CD4-positive, CD25-positive, alpha-beta regulatory T cell (primary cell): ENCODE measurements at regions not wholly inside any gene's neighbourhood (a gene's known extent, or its start where the extent isn't known, plus 50 kb on each side); places are given as distances from the start of the nearest gene placed in this dataset.
"Not testable (repeated sequence)": the region's sequence is repeated elsewhere in the genome, so short reads cannot be mapped to it uniquely, and the experiment has no call there.

ENCODE experiments used
- ATAC-seq, 2 donors: fragments of 150-1000 bp; cut with Tn5 transposase; one replicate each; pipeline ENCODE4 v1.10.0; 2021; ENCODE audit warnings: low read depth in 2 of 2, moderate number of reproducible peaks in 2 of 2, moderate library complexity in 1 of 2
- DNase-seq, 3 donors: peaks; one replicate each; pipeline versions ENCODE4 v3.0.0 to v3.0.0-alpha.2; 2012 to 2022; ENCODE audit warnings: mixed read lengths in 1 of 3
- H3K27ac ChIP-seq: one replicate; pipeline ENCODE4 v1.7.0; 2013; ENCODE audit warnings: mild to moderate bottlenecking, low read length; ENCODE audit not compliant: insufficient read depth, poor library complexity, severe bottlenecking
- H3K27me3 ChIP-seq: one replicate; pipeline ENCODE4 v1.7.0; 2013; ENCODE audit warnings: low read length; ENCODE audit not compliant: control insufficient read depth, insufficient read depth
- H3K36me3 ChIP-seq: one replicate; pipeline ENCODE4 v1.7.0; 2013; ENCODE audit warnings: mild to moderate bottlenecking, low read length, moderate library complexity; ENCODE audit not compliant: control insufficient read depth, insufficient read depth
- H3K4me1 ChIP-seq: 2 replicates; pipeline ENCODE4 v1.7.0; 2013; ENCODE audit warnings: mild to moderate bottlenecking, low read length; ENCODE audit not compliant: insufficient read depth, control insufficient read depth, poor library complexity, severe bottlenecking
- H3K4me3 ChIP-seq: one replicate; pipeline ENCODE4 v1.7.0; 2013; ENCODE audit warnings: low read depth, mild to moderate bottlenecking, low read length, moderate library complexity
- H3K9me3 ChIP-seq, 2 experiments: 1 replicate in 1 of 2; 2 replicates in 1 of 2; pipeline ENCODE4 v1.7.0; 2013; ENCODE audit warnings: low read length in 2 of 2, mild to moderate bottlenecking in 1 of 2, moderate library complexity in 1 of 2; ENCODE audit not compliant: control insufficient read depth in 2 of 2
- H3K27ac Mint-ChIP-seq, 3 donors: one replicate each; pipeline ENCODE4 v1.8.0; 2020 to 2022; ENCODE audit warnings: mild to moderate bottlenecking in 3 of 3, mixed read lengths in 3 of 3, moderate library complexity in 2 of 3
- H3K27me3 Mint-ChIP-seq: one replicate; pipeline ENCODE4 v1.8.0; 2022; ENCODE audit warnings: mild to moderate bottlenecking, mixed read lengths
- H3K36me3 Mint-ChIP-seq: one replicate; pipeline ENCODE4 v1.8.0; 2020; ENCODE audit warnings: mixed read lengths
- H3K4me1 Mint-ChIP-seq, 4 donors: one replicate each; pipeline ENCODE4 v1.8.0; 2020 to 2022; ENCODE audit warnings: mixed read lengths in 4 of 4, mild to moderate bottlenecking in 1 of 4
- H3K4me3 Mint-ChIP-seq, 4 donors: one replicate each; pipeline ENCODE4 v1.8.0; 2020 to 2022; ENCODE audit warnings: mild to moderate bottlenecking in 4 of 4, mixed read lengths in 4 of 4, moderate library complexity in 3 of 4
- H3K9me3 Mint-ChIP-seq, 7 donors: one replicate each; pipeline ENCODE4 v1.8.0; 2020 to 2022; ENCODE audit warnings: mixed read lengths in 7 of 7, mild to moderate bottlenecking in 3 of 7, moderate library complexity in 2 of 7

DNA sequence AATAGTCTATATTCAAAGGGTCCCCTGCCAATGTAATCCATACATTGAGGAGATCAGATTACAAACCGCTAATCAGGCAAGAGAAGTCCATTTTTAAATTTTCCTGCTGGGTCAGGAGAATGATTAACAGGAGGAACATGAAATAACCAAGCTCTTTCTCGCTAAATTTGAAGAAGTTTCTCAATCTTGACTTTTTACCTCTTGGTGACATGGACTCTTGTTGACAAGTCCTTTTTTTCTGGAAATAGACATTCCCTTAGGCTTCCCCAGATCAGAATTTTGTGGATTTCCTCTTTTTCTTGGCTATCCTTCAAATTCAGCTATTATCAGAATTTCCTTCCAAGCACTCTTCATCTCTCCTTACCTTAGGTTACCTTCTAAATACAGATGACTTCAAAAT, 153.0 kb upstream of the LRATD1 start:
- H3K9me3 Mint-ChIP-seq: peaks cover 0 to 7% (median 0%) of the 10 kb centered on the region in 7 donors
- no peaks in the 10 kb centered on the region for H3K27me3 Mint-ChIP-seq
- no peak overlapping the region for H3K27ac Mint-ChIP-seq
- Histone ChIP-seq H3K4me1 (no peaks in the 10 kb centered on the region), H3K9me3 (no peaks in the 10 kb centered on the region), H3K27me3 (no peaks in the 10 kb centered on the region), H3K36me3 (no peaks in the 10 kb centered on the region), H3K27ac (no peak overlapping the region), H3K4me3 (no peak overlapping the region)
- H3K36me3 Mint-ChIP-seq: no peaks in the 10 kb centered on the region
- H3K4me3 Mint-ChIP-seq: no peak overlapping the region
- DNase-seq (no peak), ATAC-seq (no peak)
- H3K4me1 Mint-ChIP-seq: no peaks in the 10 kb centered on the region

GRCh38 chr2:14480120-14480519, 152.4 kb upstream of the LRATD1 start:
- Mint-ChIP-seq H3K36me3 (no peaks in the 10 kb centered on the region), H3K9me3 (peaks cover 0 to 7% (median 0%) of the 10 kb centered on the region in 7 donors), H3K4me1 (no peaks in the 10 kb centered on the region), H3K4me3 (no peak overlapping the region), H3K27me3 (no peaks in the 10 kb centered on the region), H3K27ac (no peak overlapping the region)
- Histone ChIP-seq H3K9me3 (no peaks in the 10 kb centered on the region), H3K27me3 (no peaks in the 10 kb centered on the region), H3K27ac (no peak overlapping the region), H3K36me3 (no peaks in the 10 kb centered on the region), H3K4me3 (no peak overlapping the region), H3K4me1 (no peaks in the 10 kb centered on the region)
- ATAC-seq (no peak), DNase-seq (no peak)

DNA sequence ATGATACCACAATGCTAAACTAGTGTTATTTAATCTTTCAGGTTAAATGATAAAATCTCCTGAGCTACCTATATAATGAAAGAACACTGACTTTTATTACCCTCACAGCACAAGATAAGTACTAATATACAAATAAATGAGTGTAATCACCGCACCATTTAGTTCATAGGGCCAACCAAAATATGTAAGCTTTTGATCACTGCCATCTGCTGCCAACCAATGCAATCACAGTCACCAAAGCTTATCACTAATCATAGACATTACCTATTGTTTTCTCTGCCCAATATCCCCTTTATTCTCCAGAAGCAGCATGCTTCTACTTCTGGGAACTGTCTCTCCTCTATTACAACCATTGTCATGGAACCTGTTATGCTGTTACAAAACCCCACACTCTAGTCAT, 151.6 kb upstream of the LRATD1 start:
- Mint-ChIP-seq H3K36me3 (no peaks in the 10 kb centered on the region), H3K4me3 (no peak overlapping the region), H3K27me3 (no peaks in the 10 kb centered on the region), H3K4me1 (no peaks in the 10 kb centered on the region), H3K9me3 (peaks cover 0 to 7% (median 0%) of the 10 kb centered on the region in 7 donors), H3K27ac (no peak overlapping the region)
- no peaks in the 10 kb centered on the region for H3K36me3 ChIP-seq
- ATAC-seq (no peak), DNase-seq (no peak)
- no peak overlapping the region for H3K27ac ChIP-seq
- no peaks in the 10 kb centered on the region for H3K4me1 ChIP-seq
- no peaks in the 10 kb centered on the region for H3K9me3 ChIP-seq
- no peak overlapping the region for H3K4me3 ChIP-seq
- no peaks in the 10 kb centered on the region for H3K27me3 ChIP-seq

- no peak for ATAC-seq
- no peaks in the 10 kb centered on the region for H3K27me3 ChIP-seq
- Mint-ChIP-seq H3K27me3 (no peaks in the 10 kb centered on the region), H3K4me1 (no peaks in the 10 kb centered on the region), H3K27ac (no peak overlapping the region), H3K36me3 (no peaks in the 10 kb centered on the region), H3K9me3 (peaks cover 0 to 17% (median 1%) of the 10 kb centered on the region in 7 donors), H3K4me3 (no peak overlapping the region)
- H3K36me3 ChIP-seq: no peaks in the 10 kb centered on the region
- no peaks in the 10 kb centered on the region for H3K4me1 ChIP-seq
- H3K27ac ChIP-seq: no peak overlapping the region
- no peak for DNase-seq
- no peaks in the 10 kb centered on the region for H3K9me3 ChIP-seq
- H3K4me3 ChIP-seq: no peak overlapping the region
These were observed 139.5 kb upstream of the LRATD1 start for GRCh38 chr2:14492920-14493503.

DNA sequence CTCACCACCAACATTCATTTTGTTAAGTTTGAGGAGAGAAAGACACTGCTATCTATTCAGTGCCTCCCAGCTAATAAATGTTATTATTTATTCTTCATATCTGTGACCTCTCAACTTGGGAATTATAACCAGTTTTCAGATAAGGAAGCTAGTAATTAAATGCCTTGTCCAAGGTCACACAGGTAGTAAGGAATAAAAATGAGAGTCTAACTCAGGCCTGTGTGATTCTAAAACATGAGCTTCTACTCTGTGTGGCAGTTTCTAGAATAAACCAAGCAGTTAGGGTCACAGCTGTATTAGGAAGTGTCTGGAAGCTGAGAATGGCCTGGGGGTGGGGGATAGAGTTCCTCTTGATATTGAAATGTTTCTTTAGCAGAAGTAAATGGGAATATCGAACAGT, 137.8 kb upstream of the LRATD1 start:
- H3K4me1 ChIP-seq: no peaks in the 10 kb centered on the region
- H3K4me3 ChIP-seq: no peak overlapping the region
- Mint-ChIP-seq H3K27ac (no peak overlapping the region), H3K36me3 (no peaks in the 10 kb centered on the region), H3K9me3 (peaks cover 0 to 17% (median 2%) of the 10 kb centered on the region in 7 donors), H3K4me1 (no peaks in the 10 kb centered on the region), H3K27me3 (peaks cover 4% of the 10 kb centered on the region), H3K4me3 (no peak overlapping the region)
- no peak for DNase-seq
- ATAC-seq: no peak
- H3K27me3 ChIP-seq: no peaks in the 10 kb centered on the region
- no peaks in the 10 kb centered on the region for H3K9me3 ChIP-seq
- no peak overlapping the region for H3K27ac ChIP-seq
- H3K36me3 ChIP-seq: no peaks in the 10 kb centered on the region

DNA sequence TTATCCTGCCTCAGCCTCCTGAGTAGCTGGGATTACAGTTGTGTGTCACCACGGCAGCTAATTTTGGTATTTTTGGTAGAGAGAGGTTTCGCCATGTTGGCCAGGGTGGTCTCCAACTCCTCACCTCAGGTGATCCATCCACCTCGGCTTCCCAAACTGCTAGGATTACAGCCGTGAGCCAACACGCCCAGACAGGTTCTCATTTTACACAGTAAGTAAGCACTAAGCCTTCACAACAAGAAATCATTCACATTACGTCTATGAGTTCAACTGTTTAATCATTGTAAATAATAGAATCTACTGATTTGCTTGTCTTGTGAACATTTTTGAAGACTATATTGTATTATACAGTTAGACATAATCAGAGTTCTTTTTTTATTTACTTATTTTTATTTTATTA, 131.5 kb upstream of the LRATD1 start:
- H3K9me3 Mint-ChIP-seq: peaks cover 0 to 8% (median 3%) of the 10 kb centered on the region in 7 donors
- Histone ChIP-seq H3K27ac (no peak overlapping the region), H3K4me1 (no peaks in the 10 kb centered on the region), H3K27me3 (no peaks in the 10 kb centered on the region), H3K9me3 (no peaks in the 10 kb centered on the region), H3K36me3 (no peaks in the 10 kb centered on the region), H3K4me3 (no peak overlapping the region)
- DNase-seq: no peak
- no peak overlapping the region for H3K4me3 Mint-ChIP-seq
- H3K4me1 Mint-ChIP-seq: no peaks in the 10 kb centered on the region
- no peaks in the 10 kb centered on the region for H3K36me3 Mint-ChIP-seq
- H3K27me3 Mint-ChIP-seq: peaks cover 4% of the 10 kb centered on the region
- ATAC-seq: no peak
- no peak overlapping the region for H3K27ac Mint-ChIP-seq

DNA sequence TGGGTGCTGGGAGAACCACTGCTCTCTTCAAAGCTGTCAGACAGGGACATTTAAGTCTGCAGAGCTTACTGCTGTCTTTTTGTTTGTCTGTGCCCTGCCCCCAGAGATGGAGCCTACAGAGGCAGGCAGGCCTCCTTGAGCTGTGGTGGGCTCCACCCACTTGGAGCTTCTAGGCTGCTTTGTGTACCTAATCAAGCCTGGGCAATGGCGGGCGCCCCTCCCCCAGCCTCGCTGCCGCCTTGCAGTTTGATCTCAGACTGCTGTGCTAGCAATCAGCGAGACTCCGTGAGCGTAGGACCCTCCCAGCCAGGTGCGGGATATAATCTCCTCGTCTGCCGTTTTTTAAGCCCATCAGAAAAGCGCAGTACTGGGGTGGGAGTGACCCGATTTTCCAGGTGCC, 125.6 kb upstream of the LRATD1 start:
- not testable (repeated sequence) for H3K36me3 Mint-ChIP-seq, ATAC-seq, H3K4me1 Mint-ChIP-seq, H3K27me3 Mint-ChIP-seq, H3K27ac Mint-ChIP-seq, H3K27ac ChIP-seq, H3K4me3 ChIP-seq, H3K27me3 ChIP-seq, H3K4me3 Mint-ChIP-seq, H3K36me3 ChIP-seq, H3K4me1 ChIP-seq, H3K9me3 ChIP-seq, DNase-seq
- H3K9me3 Mint-ChIP-seq: peaks cover 0 to 11% (median 4%) of the 10 kb centered on the region in 7 donors

- H3K27me3 ChIP-seq: no peaks in the 10 kb centered on the region
- no peak for ATAC-seq
These were observed 121.0 kb upstream of the LRATD1 start for GRCh38 chr2:14511541-14511940.

More at GRCh38 chr2:14511541-14511940, 121.0 kb upstream of the LRATD1 start:
- H3K9me3 ChIP-seq: no peaks in the 10 kb centered on the region
- no peaks in the 10 kb centered on the region for H3K36me3 ChIP-seq
- no peak for DNase-seq
- H3K27ac Mint-ChIP-seq: no peak overlapping the region
- no peaks in the 10 kb centered on the region for H3K4me1 ChIP-seq
- H3K9me3 Mint-ChIP-seq: peaks cover 0 to 15% (median 3%) of the 10 kb centered on the region in 7 donors
- no peak overlapping the region for H3K27ac ChIP-seq
- H3K27me3 Mint-ChIP-seq: no peaks in the 10 kb centered on the region
- no peaks in the 10 kb centered on the region for H3K4me1 Mint-ChIP-seq
- no peak overlapping the region for H3K4me3 ChIP-seq
- no peak overlapping the region for H3K4me3 Mint-ChIP-seq
- no peaks in the 10 kb centered on the region for H3K36me3 Mint-ChIP-seq
